ENCODE measurements at regions not wholly inside any gene's neighbourhood (a gene's known extent, or its start where the extent isn't known, plus 50 kb on each side); places are given as distances from the start of the nearest gene placed in this dataset.
A peak's percentile ranks its signal among the peaks of the same experiment; 100 is the strongest.

DNA sequence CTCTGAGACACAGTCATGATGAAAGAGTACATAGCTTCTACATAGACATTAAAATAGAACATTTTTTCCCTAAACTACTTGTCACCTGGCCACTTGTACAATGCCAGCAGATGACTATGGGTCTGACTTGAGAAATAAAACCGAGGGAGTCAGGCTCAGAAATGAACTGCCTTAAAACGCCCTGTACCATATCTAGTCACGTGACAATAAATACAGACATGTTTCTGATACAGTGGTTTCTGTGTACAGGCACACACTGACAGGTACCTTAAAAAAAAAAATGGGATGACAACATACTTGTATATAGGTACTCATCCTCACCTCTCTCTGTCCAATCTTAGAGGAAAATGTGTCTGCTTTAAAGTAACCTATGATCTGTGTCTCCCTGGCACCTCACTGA, 144.1 kb downstream of the SH3BGRL2 start:
- Histone ChIP-seq H3K4me2 (ENCODE audit: low read length) (no peak overlapping the region), H3K9me2 (ENCODE audit: insufficient read depth, low read length) (no peaks in the 10 kb centered on the region), H3K36me3 (ENCODE audit: insufficient read depth, low read length) (no peaks in the 10 kb centered on the region), H3K9ac (ENCODE audit: low read length) (no peak overlapping the region), H3K27me3 (ENCODE audit: insufficient read depth, low read depth, low read length) (no peaks in the 10 kb centered on the region), H3K9me3 (ENCODE audit: low read length) (no peaks in the 10 kb centered on the region), H4K20me1 (ENCODE audit: insufficient read depth) (no peaks in the 10 kb centered on the region), H3K79me2 (replicated peaks; ENCODE audit: insufficient read depth, low read length) (no peaks in the 10 kb centered on the region), H3K27ac (ENCODE audit: low read length) (no peak overlapping the region), H3F3A (ENCODE audit: insufficient read depth, low read length, poor library complexity, severe bottlenecking) (no peaks in the 10 kb centered on the region), H3K4me3 (ENCODE audit: low read length) (no peak overlapping the region), H2AFZ (ENCODE audit: low read depth, low read length) (no peak overlapping the region)
- no peak for TF ChIP-seq TAF1 (IDR thresholded peaks at IDR 0.05; ENCODE audit: low read depth)

GRCh38 chr6:79764747-79765146, 133.6 kb downstream of the SH3BGRL2 start:
- H3F3A ChIP-seq (ENCODE audit: insufficient read depth, low read length, poor library complexity, severe bottlenecking): no peaks in the 10 kb centered on the region
- no peak overlapping the region for H3K9ac ChIP-seq (ENCODE audit: low read length)
- no peak overlapping the region for H3K4me2 ChIP-seq (ENCODE audit: low read length)
- H3K9me3 ChIP-seq (ENCODE audit: low read length): peaks cover 4% of the 10 kb centered on the region
- H3K27ac ChIP-seq (ENCODE audit: low read length): no peak overlapping the region
- H3K4me3 ChIP-seq (ENCODE audit: low read length): no peak overlapping the region
- H3K27me3 ChIP-seq (ENCODE audit: insufficient read depth, low read depth, low read length): no peaks in the 10 kb centered on the region
- H4K20me1 ChIP-seq (ENCODE audit: insufficient read depth): no peaks in the 10 kb centered on the region
- no peaks in the 10 kb centered on the region for H3K9me2 ChIP-seq (ENCODE audit: insufficient read depth, low read length)
- no peaks in the 10 kb centered on the region for H3K36me3 ChIP-seq (ENCODE audit: insufficient read depth, low read length)
- TF ChIP-seq SMC3 (conservative IDR thresholded peaks at IDR 0.05; ENCODE audit: poor library complexity) (no peak), EP300 (conservative IDR thresholded peaks at IDR 0.05; ENCODE audit: poor library complexity, severe bottlenecking) (no peak), MXI1 (conservative IDR thresholded peaks at IDR 0.05; ENCODE audit: poor library complexity, severe bottlenecking) (no peak), POLR2AphosphoS5 (IDR thresholded peaks at IDR 0.05) (no peak), REST (IDR thresholded peaks at IDR 0.05; ENCODE audit: borderline replicate concordance) (no peak), RAD21 (conservative IDR thresholded peaks at IDR 0.05) (no peak), TAF1 (IDR thresholded peaks at IDR 0.05; ENCODE audit: low read depth) (no peak), EZH2 (IDR thresholded peaks at IDR 0.05; ENCODE audit: borderline replicate concordance, insufficient read depth, low read length, poor library complexity, severe bottlenecking) (no peak)
- TF ChIP-seq, protein P1, sequence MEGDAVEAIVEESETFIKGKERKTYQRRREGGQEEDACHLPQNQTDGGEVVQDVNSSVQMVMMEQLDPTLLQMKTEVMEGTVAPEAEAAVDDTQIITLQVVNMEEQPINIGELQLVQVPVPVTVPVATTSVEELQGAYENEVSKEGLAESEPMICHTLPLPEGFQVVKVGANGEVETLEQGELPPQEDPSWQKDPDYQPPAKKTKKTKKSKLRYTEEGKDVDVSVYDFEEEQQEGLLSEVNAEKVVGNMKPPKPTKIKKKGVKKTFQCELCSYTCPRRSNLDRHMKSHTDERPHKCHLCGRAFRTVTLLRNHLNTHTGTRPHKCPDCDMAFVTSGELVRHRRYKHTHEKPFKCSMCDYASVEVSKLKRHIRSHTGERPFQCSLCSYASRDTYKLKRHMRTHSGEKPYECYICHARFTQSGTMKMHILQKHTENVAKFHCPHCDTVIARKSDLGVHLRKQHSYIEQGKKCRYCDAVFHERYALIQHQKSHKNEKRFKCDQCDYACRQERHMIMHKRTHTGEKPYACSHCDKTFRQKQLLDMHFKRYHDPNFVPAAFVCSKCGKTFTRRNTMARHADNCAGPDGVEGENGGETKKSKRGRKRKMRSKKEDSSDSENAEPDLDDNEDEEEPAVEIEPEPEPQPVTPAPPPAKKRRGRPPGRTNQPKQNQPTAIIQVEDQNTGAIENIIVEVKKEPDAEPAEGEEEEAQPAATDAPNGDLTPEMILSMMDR (IDR thresholded peaks at IDR 0.05; ENCODE audit: poor library complexity, severe bottlenecking): no peak
- H2AFZ ChIP-seq (ENCODE audit: low read depth, low read length): no peak overlapping the region
- no peaks in the 10 kb centered on the region for H3K79me2 ChIP-seq (replicated peaks; ENCODE audit: insufficient read depth, low read length)

GRCh38 chr6:79763301-79763700, 132.2 kb downstream of the SH3BGRL2 start:
- TF ChIP-seq EZH2 (IDR thresholded peaks at IDR 0.05; ENCODE audit: borderline replicate concordance, insufficient read depth, low read length, poor library complexity, severe bottlenecking) (no peak), MXI1 (conservative IDR thresholded peaks at IDR 0.05; ENCODE audit: poor library complexity, severe bottlenecking) (no peak), TAF1 (IDR thresholded peaks at IDR 0.05; ENCODE audit: low read depth) (no peak), POLR2AphosphoS5 (IDR thresholded peaks at IDR 0.05) (no peak), REST (IDR thresholded peaks at IDR 0.05; ENCODE audit: borderline replicate concordance) (no peak), EP300 (conservative IDR thresholded peaks at IDR 0.05; ENCODE audit: poor library complexity, severe bottlenecking) (no peak), RAD21 (conservative IDR thresholded peaks at IDR 0.05) (no peak), SMC3 (conservative IDR thresholded peaks at IDR 0.05; ENCODE audit: poor library complexity) (no peak)
- TF ChIP-seq, protein P1 (IDR thresholded peaks at IDR 0.05; ENCODE audit: poor library complexity, severe bottlenecking): no peak
- H3K36me3 ChIP-seq (ENCODE audit: insufficient read depth, low read length): no peaks in the 10 kb centered on the region
- H3K9me3 ChIP-seq (ENCODE audit: low read length): peaks cover 2% of the 10 kb centered on the region

More at GRCh38 chr6:79763301-79763700, 132.2 kb downstream of the SH3BGRL2 start:
- H3K4me3 ChIP-seq (ENCODE audit: low read length): peak overlapping the region; percentile 24
- H3K79me2 ChIP-seq (replicated peaks; ENCODE audit: insufficient read depth, low read length): no peaks in the 10 kb centered on the region
- H4K20me1 ChIP-seq (ENCODE audit: insufficient read depth): no peaks in the 10 kb centered on the region
- H3K27me3 ChIP-seq (ENCODE audit: insufficient read depth, low read depth, low read length): no peaks in the 10 kb centered on the region
- no peak overlapping the region for H3K9ac ChIP-seq (ENCODE audit: low read length)
- H3K4me2 ChIP-seq (ENCODE audit: low read length): no peak overlapping the region
- no peaks in the 10 kb centered on the region for H3F3A ChIP-seq (ENCODE audit: insufficient read depth, low read length, poor library complexity, severe bottlenecking)
- H3K9me2 ChIP-seq (ENCODE audit: insufficient read depth, low read length): no peaks in the 10 kb centered on the region
- no peak overlapping the region for H2AFZ ChIP-seq (ENCODE audit: low read depth, low read length)
- no peak overlapping the region for H3K27ac ChIP-seq (ENCODE audit: low read length)

All from neural cell (in vitro differentiated cells).